ENCODE measurements at regions not wholly inside any gene's neighbourhood (a gene's known extent, or its start where the extent isn't known, plus 50 kb on each side); places are given as distances from the start of the nearest gene placed in this dataset.

GRCh38 chrX:14363728-14364127 is 165.6 kb upstream of the GLRA2 start:
- Mint-ChIP-seq H3K4me3 (no peak overlapping the region), H3K36me3 (no peaks in the 10 kb centered on the region), H3K27me3 (no peaks in the 10 kb centered on the region), H3K4me1 (ENCODE audit: low read depth in 2 of 2) (no peaks in the 10 kb centered on the region), H3K27ac (no peak overlapping the region), H3K9me3 (peaks cover 10% of the 10 kb centered on the region)
- DNase-seq (ENCODE audit: low spot score) (no peak), ATAC-seq (no peak)

- ATAC-seq, result no peak
Measured at GRCh38 chrX:14362721-14363120, 166.6 kb upstream of the GLRA2 start.

GRCh38 chrX:14361435-14361834 is 167.9 kb upstream of the GLRA2 start:
- Mint-ChIP-seq H3K4me3 (no peak overlapping the region), H3K36me3 (no peaks in the 10 kb centered on the region), H3K9me3 (peaks cover 6% of the 10 kb centered on the region), H3K4me1 (ENCODE audit: low read depth in 2 of 2) (no peaks in the 10 kb centered on the region), H3K27ac (no peak overlapping the region), H3K27me3 (no peaks in the 10 kb centered on the region)
- no peak for DNase-seq (ENCODE audit: low spot score)
- ATAC-seq, result no peak

More at GRCh38 chrX:14362721-14363120, 166.6 kb upstream of the GLRA2 start:
- Mint-ChIP-seq H3K27ac (no peak overlapping the region), H3K27me3 (no peaks in the 10 kb centered on the region), H3K9me3 (peaks cover 10% of the 10 kb centered on the region), H3K36me3 (no peaks in the 10 kb centered on the region), H3K4me3 (no peak overlapping the region), H3K4me1 (ENCODE audit: low read depth in 2 of 2) (no peaks in the 10 kb centered on the region)
- DNase-seq (ENCODE audit: low spot score), result no peak

GRCh38 chrX:14359727-14360126 is 169.6 kb upstream of the GLRA2 start:
- Mint-ChIP-seq H3K4me1 (ENCODE audit: low read depth in 2 of 2) (no peaks in the 10 kb centered on the region), H3K36me3 (no peaks in the 10 kb centered on the region), H3K4me3 (no peak overlapping the region), H3K9me3 (peaks cover 6% of the 10 kb centered on the region), H3K27ac (no peak overlapping the region), H3K27me3 (no peaks in the 10 kb centered on the region)
- ATAC-seq (no peak), DNase-seq (ENCODE audit: low spot score) (no peak)

- Mint-ChIP-seq H3K27me3 (no peaks in the 10 kb centered on the region), H3K9me3 (peaks cover 6% of the 10 kb centered on the region), H3K4me1 (ENCODE audit: low read depth in 2 of 2) (no peaks in the 10 kb centered on the region), H3K36me3 (no peaks in the 10 kb centered on the region), H3K4me3 (no peak overlapping the region), H3K27ac (no peak overlapping the region)
- no peak for ATAC-seq
- no peak for DNase-seq (ENCODE audit: low spot score)
Measured at GRCh38 chrX:14359316-14359715, 170.0 kb upstream of the GLRA2 start.

- Mint-ChIP-seq H3K4me3 (no peak overlapping the region), H3K9me3 (peaks cover 6% of the 10 kb centered on the region), H3K27ac (no peak overlapping the region), H3K4me1 (ENCODE audit: low read depth in 2 of 2) (no peaks in the 10 kb centered on the region), H3K27me3 (no peaks in the 10 kb centered on the region), H3K36me3 (no peaks in the 10 kb centered on the region)
- no peak for DNase-seq (ENCODE audit: low spot score)
- no peak for ATAC-seq
Measured at GRCh38 chrX:14357314-14357713, 172.0 kb upstream of the GLRA2 start.

- no peaks in the 10 kb centered on the region for H3K27me3 Mint-ChIP-seq
- H3K9me3 Mint-ChIP-seq, result peaks cover 6% of the 10 kb centered on the region
- H3K36me3 Mint-ChIP-seq, result no peaks in the 10 kb centered on the region
- no peak for DNase-seq (ENCODE audit: low spot score)
- ATAC-seq, result no peak
- H3K4me1 Mint-ChIP-seq (ENCODE audit: low read depth in 2 of 2), result no peaks in the 10 kb centered on the region
- no peak overlapping the region for H3K27ac Mint-ChIP-seq
- no peak overlapping the region for H3K4me3 Mint-ChIP-seq
Measured at GRCh38 chrX:14356401-14356800, 172.9 kb upstream of the GLRA2 start.

- DNase-seq (ENCODE audit: low spot score) (no peak), ATAC-seq (no peak)
- Mint-ChIP-seq H3K27me3 (no peaks in the 10 kb centered on the region), H3K4me1 (ENCODE audit: low read depth in 2 of 2) (no peaks in the 10 kb centered on the region), H3K27ac (no peak overlapping the region), H3K4me3 (no peak overlapping the region), H3K36me3 (no peaks in the 10 kb centered on the region), H3K9me3 (peaks cover 8% of the 10 kb centered on the region)
Measured at GRCh38 chrX:14355556-14355955, 173.8 kb upstream of the GLRA2 start.

- Mint-ChIP-seq H3K27me3 (no peaks in the 10 kb centered on the region), H3K4me1 (ENCODE audit: low read depth in 2 of 2) (no peaks in the 10 kb centered on the region), H3K4me3 (no peak overlapping the region), H3K9me3 (peaks cover 8% of the 10 kb centered on the region), H3K27ac (no peak overlapping the region), H3K36me3 (no peaks in the 10 kb centered on the region)
- DNase-seq (ENCODE audit: low spot score), result no peak
- no peak for ATAC-seq
Measured at GRCh38 chrX:14354521-14354920, 174.8 kb upstream of the GLRA2 start.

- ATAC-seq, result no peak
- peaks cover 8% of the 10 kb centered on the region for H3K9me3 Mint-ChIP-seq
- H3K4me1 Mint-ChIP-seq (ENCODE audit: low read depth in 2 of 2), result no peaks in the 10 kb centered on the region
- H3K27ac Mint-ChIP-seq, result no peak overlapping the region
- H3K36me3 Mint-ChIP-seq, result no peaks in the 10 kb centered on the region
- no peaks in the 10 kb centered on the region for H3K27me3 Mint-ChIP-seq
- no peak overlapping the region for H3K4me3 Mint-ChIP-seq
- no peak for DNase-seq (ENCODE audit: low spot score)
Measured at GRCh38 chrX:14352511-14352910, 176.8 kb upstream of the GLRA2 start.

- no peaks in the 10 kb centered on the region for H3K36me3 Mint-ChIP-seq
- H3K4me1 Mint-ChIP-seq (ENCODE audit: low read depth in 2 of 2), result no peaks in the 10 kb centered on the region
- H3K4me3 Mint-ChIP-seq, result no peak overlapping the region
- H3K27ac Mint-ChIP-seq, result no peak overlapping the region
- DNase-seq (ENCODE audit: low spot score), result no peak
- H3K9me3 Mint-ChIP-seq, result peaks cover 8% of the 10 kb centered on the region
- no peak for ATAC-seq
- no peaks in the 10 kb centered on the region for H3K27me3 Mint-ChIP-seq
Measured at GRCh38 chrX:14351611-14352303, 177.6 kb upstream of the GLRA2 start.

- Mint-ChIP-seq H3K4me3 (no peak overlapping the region), H3K27me3 (no peaks in the 10 kb centered on the region)
Measured at GRCh38 chrX:14347523-14347922, 181.8 kb upstream of the GLRA2 start.

GRCh38 chrX:14344172-14344940 is 185.0 kb upstream of the GLRA2 start:
- Mint-ChIP-seq H3K36me3 (no peaks in the 10 kb centered on the region), H3K27ac (no peak overlapping the region), H3K4me1 (ENCODE audit: low read depth in 2 of 2) (no peaks in the 10 kb centered on the region), H3K9me3 (peaks cover 11% of the 10 kb centered on the region), H3K4me3 (no peak overlapping the region), H3K27me3 (no peaks in the 10 kb centered on the region)
- DNase-seq (ENCODE audit: low spot score), result no peak
- ATAC-seq, result no peak

More at GRCh38 chrX:14347523-14347922, 181.8 kb upstream of the GLRA2 start:
- DNase-seq (ENCODE audit: low spot score) (no peak), ATAC-seq (no peak)
- Mint-ChIP-seq H3K4me1 (ENCODE audit: low read depth in 2 of 2) (no peaks in the 10 kb centered on the region), H3K36me3 (no peaks in the 10 kb centered on the region), H3K27ac (no peak overlapping the region), H3K9me3 (peaks cover 14% of the 10 kb centered on the region)

GRCh38 chrX:14309431-14309830 is 219.9 kb upstream of the GLRA2 start:
- no peaks in the 10 kb centered on the region for H3K27me3 Mint-ChIP-seq

More at GRCh38 chrX:14309431-14309830, 219.9 kb upstream of the GLRA2 start:
- Mint-ChIP-seq H3K4me1 (ENCODE audit: low read depth in 2 of 2) (no peaks in the 10 kb centered on the region), H3K27ac (no peak overlapping the region), H3K36me3 (no peaks in the 10 kb centered on the region), H3K4me3 (no peak overlapping the region), H3K9me3 (peaks cover 20% of the 10 kb centered on the region)
- DNase-seq (ENCODE audit: low spot score) (no peak), ATAC-seq (no peak)

All from natural killer cell treated with Interleukin-12 subunit alpha and Interleukin-12 subunit beta and Interleukin-15 and Interleukin-18, amount 100 ng/mL, for 72 hours (primary cell).